ENCODE measurements at regions not wholly inside any gene's neighbourhood (a gene's known extent, or its start where the extent isn't known, plus 50 kb on each side); places are given as distances from the start of the nearest gene placed in this dataset.

- DNase-seq (ENCODE audit: low read depth) = no peak
These were observed 78.3 kb upstream of the NRP1 start for GRCh38 chr10:33412653-33413361.

DNA sequence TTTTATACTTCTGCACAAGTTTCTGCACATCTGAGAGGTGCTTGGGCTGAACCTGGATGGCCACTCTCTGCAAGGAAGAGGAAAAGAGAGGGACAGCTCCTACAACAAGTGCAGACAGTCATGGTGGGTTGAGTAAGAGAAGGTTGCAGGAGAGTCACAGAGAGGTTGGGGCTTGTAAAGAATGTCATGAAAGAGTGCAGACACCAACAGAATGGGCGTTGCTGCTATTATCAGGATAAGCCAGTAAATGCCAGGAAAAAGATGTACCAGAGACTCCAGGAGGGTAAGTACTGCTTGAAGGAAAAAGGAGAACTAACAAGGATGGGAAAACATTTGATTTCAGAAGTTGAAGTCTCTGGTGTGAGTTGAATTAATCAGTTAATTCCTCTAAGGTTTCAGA is 77.8 kb upstream of the NRP1 start:
- DNase-seq (ENCODE audit: low read depth) = no peak

GRCh38 chr10:33410860-33411234 is 76.4 kb upstream of the NRP1 start:
- no peak for DNase-seq (ENCODE audit: low read depth)

GRCh38 chr10:33410096-33410859 is 75.8 kb upstream of the NRP1 start:
- DNase-seq (ENCODE audit: low read depth) = no peak

DNA sequence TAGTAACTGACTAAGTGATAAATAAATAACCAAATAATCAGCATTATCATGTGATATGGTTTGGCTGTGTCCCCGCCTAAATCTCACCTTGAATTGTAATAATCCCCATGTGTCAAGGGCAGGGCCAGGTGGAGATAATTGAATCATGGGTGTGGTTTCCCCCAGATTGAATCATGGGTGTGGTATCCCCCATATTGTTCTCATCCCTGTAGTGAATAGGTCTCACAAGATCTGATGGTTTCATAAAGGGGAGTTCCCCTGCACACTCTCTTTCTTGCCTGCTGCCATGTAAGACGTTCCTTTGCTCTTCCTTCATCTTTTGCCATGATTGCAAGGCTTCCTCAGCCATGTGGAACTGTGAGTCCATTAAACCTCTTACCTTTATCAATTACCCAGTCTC is 72.1 kb upstream of the NRP1 start:
- DNase-seq (ENCODE audit: low read depth) = no peak

DNA sequence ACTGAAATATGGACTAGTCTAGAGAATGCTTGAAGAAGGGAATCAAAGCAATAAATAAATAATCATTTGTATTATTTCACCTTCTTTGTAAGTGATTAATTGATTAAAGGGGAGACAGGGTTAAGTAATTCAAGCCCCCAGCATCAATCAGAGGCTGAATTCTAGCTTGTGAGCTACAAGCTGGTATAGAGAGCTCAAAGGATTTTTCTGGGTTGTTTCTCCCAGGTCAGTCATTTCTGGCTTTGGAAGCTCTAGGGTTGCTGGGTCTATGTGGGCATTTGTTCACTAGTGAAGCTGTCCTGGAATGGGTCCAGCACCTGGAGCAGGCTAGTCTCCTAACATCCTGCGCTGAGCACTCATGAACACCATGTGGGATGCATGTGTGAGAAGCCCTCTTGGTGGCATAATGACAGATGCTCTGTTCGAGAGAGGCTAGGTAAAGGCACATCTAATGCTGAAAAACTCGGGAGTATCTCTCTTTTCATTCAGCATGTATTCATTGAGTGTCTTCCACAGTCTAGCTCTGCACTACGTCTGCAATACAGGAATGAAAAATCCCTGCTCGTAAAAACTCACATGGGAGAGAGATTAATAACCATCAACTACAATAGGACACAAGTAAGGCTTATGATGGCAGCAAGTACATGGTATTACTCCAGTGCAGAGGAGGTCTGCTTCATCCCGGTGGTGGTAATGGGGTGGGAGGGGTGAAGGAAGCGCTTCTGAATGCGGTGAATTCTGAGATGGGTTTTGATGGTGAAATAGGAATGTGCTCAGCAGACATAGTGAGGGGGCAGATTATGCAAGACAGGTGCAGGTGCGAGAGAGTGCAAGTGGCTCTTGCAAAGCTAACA is 68.0 kb upstream of the NRP1 start:
- no peak for DNase-seq (ENCODE audit: low read depth)

DNA sequence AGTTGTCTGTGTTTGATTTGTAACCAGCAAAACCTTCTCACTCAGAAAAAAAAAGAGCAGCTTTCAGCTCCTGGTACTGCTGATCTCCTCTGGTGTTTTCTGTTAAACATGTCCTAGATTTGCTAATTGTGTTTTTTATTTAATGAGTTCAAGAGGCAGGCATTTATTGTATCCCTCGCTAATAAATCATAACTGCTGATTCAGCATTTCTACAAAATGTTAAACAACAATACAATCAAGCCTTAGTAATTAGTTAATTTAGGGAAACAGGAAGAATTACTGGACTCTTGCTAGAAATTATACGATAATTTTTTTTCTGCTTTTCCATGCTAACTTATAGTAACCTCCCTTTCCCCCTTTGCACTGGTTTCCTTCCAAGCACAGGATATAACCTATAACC is 66.8 kb upstream of the NRP1 start:
- DNase-seq (ENCODE audit: low read depth) = no peak

- no peak for DNase-seq (ENCODE audit: low read depth)
These were observed 64.3 kb upstream of the NRP1 start for GRCh38 chr10:33398796-33399195.

GRCh38 chr10:33396938-33397337 is 62.5 kb upstream of the NRP1 start:
- no peak for DNase-seq (ENCODE audit: low read depth)

- no peak for DNase-seq (ENCODE audit: low read depth)
These were observed 61.8 kb upstream of the NRP1 start for GRCh38 chr10:33396279-33396678.

- no peak for DNase-seq (ENCODE audit: low read depth)
These were observed 60.7 kb upstream of the NRP1 start for GRCh38 chr10:33395201-33395600.

DNA sequence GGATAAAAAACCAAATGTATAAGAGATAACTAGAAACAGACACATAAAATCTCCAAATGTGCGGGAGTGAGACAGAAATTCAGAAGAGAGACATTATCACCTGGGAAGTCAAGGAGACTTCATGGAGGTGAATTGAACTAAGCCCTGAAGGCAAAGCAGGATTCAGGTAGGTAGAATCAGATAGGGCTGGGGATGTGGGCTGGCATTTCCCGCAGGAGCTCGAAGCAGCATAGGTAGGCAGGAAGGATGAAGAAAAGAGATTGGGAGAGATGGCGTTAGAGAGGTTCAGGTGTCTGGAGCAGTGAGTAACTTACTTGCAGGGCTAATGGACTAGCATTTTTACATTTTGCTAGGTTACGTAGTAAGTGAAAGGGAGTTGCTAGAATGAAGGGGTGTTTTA is 58.2 kb upstream of the NRP1 start:
- no peak for DNase-seq (ENCODE audit: low read depth)

GRCh38 chr10:33391611-33392465 is 57.4 kb upstream of the NRP1 start:
- DNase-seq (ENCODE audit: low read depth) = no peak

DNA sequence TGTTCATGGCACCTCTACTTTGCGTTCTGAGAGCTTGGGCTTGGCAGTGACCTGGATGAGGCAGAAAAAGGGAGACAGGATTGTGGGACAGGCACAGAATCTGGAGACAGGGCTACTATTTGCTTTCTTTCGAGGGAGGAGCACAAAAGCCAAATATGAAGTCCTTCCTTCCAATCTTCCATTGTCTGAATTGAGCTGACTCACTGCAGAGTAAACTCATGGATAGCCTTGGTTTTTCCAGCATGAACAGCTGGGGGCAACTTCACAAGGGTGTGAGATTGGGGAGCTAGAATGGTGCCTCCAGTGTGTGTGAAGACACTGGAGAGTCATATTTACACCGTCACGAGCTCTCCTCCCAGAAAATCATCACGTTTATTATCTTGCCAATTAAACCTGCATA is 55.6 kb upstream of the NRP1 start:
- DNase-seq (ENCODE audit: low read depth) = no peak

DNA sequence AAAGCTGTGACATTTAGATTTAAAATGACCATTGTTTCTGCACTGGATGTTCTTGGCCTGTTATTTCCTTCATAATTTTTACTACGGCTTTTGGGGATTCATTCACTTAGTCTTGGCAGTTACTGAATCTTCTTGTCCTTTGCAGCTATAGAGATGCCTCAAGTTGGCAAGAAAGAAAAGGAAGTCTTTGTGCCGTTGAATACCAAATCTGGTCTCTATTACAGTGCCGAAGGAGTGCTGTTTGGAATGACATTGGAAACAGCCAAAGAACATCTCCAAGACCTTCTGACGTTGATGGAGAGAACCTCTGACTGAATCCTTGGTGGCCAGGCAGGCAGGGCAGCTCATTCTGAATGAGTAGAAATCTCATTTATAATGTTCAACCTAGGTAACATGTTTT is 54.3 kb upstream of the NRP1 start:
- no peak for DNase-seq (ENCODE audit: low read depth)

DNA sequence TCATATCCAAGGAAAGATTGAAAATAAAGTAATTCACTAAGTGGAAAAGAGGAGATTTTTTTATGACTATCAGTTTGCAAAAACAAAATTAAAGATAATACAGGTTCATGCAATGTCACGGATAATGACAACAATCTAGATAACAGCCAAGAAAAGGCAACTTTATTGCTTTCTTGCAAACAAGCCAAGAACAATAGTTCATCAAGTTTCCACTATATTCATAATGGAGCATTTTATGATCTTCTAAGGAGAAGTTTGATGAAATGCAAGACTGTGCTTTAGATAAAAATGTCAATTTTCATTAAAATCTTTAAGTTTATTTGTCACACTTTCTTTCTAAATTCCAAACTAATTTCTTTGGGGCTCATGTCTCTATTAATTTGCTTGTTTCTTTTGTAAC is 53.9 kb upstream of the NRP1 start:
- no peak for DNase-seq (ENCODE audit: low read depth)

DNA sequence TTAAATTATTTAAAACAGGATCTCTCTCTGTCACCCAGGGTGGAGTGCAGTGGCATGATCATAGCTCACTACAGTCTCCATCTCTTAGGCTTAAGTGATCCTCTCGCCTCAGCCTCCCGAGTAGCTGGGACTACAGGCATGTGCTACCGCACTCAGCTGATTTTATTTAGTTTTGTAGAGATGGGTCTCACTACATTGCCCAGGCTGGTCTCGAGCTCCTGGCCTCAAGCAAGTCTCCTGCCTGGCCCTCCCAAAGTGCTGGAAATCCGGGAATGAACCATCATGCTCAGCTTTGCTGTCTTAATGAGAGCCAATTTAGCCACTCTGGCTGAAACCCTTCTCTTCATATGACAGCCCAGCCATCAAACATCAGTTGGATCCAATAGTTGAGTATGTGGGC is 53.3 kb upstream of the NRP1 start:
- DNase-seq (ENCODE audit: low read depth) = no peak

GRCh38 chr10:33386926-33387325 is 52.5 kb upstream of the NRP1 start:
- no peak for DNase-seq (ENCODE audit: low read depth)

DNA sequence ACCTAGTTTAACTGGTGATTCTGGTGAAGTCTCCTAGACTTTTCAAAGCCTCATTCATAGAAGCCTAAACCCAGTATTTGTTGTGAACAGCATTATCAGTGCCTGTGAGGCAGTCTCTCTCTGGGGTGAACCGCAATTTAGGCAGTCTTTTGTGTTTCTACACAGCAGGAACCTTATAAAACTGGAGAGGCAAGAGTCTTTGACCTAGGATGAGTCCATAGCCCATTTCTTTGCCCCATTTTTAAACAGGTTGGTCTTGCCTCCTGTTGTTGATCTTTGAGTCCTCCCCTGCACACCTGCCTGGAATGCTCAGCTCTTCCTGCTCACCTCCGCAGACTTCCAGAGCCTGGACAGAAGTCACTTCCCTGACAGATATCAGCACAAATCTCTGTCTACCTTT is 51.2 kb upstream of the NRP1 start:
- DNase-seq (ENCODE audit: low read depth) = no peak

GRCh38 chr10:33385015-33385414 is 50.5 kb upstream of the NRP1 start:
- no peak for DNase-seq (ENCODE audit: low read depth)
